GM10266 (cell line): ENCODE measurements at regions not wholly inside any gene's neighbourhood (a gene's known extent, or its start where the extent isn't known, plus 50 kb on each side); places are given as distances from the start of the nearest gene placed in this dataset.
"Not testable (repeated sequence)": the region's sequence is repeated elsewhere in the genome, so short reads cannot be mapped to it uniquely, and the experiment has no call there.

Experiments used
- DNase-seq: peaks from one replicate; pipeline ENCODE4 v3.0.0; 2012; ENCODE audit errors: extremely low spot score
- CTCF ChIP-seq: IDR thresholded peaks from 2 replicates; pipeline ENCODE4 v1.5.1; 2012; ENCODE audit warnings: mild to moderate bottlenecking, low read depth; ENCODE audit not compliant: control insufficient read depth, insufficient read depth; ENCODE audit errors: missing control alignments

DNA sequence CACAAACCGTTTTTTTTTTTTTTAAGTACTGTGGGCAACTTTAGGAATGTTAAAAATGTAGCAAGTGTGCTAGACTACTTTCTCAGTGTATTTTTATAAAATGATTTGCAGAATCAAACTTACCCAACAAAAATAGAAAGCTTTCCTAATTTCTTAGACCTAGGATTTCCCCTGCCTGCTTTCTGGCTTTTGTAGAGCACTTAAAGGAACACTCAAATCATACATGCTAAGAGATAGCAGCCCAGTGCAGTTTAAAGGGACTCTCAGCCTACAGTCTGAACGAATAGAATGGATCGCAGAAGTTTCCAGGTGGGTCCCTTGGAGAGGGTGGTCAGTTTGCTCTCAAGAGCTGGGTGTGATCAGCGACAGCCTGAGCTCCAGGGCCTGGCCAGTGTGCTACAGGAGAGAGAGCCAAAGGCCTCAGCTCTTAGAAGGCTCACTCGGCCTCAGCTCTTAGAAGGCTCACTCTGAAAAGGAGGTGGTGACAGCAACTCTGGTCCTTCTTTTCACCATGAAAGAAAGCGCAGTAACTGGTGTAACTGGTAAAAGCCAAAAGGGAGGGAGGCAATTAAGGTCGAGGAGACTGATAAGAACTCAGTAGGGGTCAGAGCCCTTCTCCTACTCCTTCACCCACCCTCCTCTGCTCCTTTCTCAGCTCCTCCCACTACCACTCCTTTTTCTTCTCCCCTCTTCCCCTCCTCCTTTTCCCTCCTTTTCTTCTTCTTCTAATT, 142.4 kb downstream of the ZFP64 start:
- no peak for DNase-seq
- no peak for TF ChIP-seq CTCF

DNA sequence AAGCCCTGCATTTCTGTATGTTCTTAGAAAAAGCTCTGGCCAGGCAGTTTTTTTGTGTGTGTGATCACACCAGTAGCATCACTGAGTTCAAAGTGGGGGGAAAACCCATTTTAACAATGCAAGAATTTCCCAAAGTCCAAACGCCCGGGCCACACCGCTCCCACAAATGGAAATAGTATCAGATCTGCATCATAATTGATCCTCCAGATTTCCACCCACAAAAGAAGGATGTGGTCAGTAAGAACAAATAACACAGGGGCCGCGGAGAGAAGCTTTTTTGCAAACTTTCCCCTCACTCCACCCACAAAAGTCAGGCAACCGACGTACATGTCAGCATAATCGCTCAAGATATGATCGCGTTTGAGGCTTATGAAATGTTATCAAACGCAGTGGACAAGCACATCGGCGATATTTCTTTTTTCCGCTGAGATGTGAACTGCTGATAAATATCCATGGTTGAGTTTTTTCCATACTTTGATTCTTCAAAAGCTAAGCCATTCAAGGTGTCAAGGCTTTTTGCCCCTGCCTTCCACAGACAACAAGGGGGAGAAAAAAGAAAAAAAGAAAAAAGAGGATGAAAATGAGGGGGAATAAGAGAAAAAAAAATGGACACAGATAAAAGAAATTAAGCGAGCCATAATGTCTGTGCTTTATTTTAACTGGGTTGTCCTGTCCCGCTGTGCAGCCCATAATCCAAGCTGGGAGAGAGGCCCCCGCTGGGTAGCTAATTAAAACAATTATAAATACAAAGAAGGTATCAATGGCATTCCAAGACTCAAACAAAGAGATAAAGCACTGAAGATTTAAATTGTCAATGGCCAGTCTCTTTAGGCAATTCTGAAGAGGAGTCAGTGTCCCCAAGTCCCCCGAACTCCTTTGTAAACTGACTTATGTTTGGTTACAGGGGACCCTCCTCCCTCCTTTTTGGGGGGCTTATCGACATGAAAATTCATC, 143.5 kb downstream of the ZFP64 start:
- DNase-seq, result no peak
- TF ChIP-seq CTCF, result no peak

DNA sequence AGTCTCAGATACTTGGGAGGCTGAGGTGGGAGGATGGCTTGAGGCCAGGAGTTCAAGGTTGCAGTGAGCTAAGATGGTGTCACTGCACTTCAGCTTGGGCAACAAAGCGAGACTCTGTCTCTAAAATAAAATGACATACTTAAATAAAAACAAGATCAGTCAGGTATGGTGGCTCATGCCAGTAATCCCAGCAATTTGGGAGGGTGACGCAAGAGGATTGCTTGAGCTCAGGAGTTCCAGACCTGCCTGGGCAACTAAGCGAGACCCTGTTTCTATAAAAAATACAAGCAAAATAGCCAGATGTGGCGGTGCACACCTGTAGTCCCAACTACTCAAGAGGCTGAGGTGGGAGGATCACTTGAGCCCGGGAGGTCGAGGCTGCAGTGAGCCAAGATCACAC, 149.6 kb downstream of the ZFP64 start:
- TF ChIP-seq CTCF, result no peak
- DNase-seq, result no peak

GRCh38 chr20:52039790-52040189, 151.8 kb downstream of the ZFP64 start:
- TF ChIP-seq CTCF, result no peak
- DNase-seq, result no peak

- not testable (repeated sequence) for DNase-seq
Measured at GRCh38 chr20:52038632-52039031, 152.9 kb downstream of the ZFP64 start.

- no peak for TF ChIP-seq CTCF
- no peak for DNase-seq
Measured at GRCh38 chr20:52037370-52037769, 154.2 kb downstream of the ZFP64 start.

DNA sequence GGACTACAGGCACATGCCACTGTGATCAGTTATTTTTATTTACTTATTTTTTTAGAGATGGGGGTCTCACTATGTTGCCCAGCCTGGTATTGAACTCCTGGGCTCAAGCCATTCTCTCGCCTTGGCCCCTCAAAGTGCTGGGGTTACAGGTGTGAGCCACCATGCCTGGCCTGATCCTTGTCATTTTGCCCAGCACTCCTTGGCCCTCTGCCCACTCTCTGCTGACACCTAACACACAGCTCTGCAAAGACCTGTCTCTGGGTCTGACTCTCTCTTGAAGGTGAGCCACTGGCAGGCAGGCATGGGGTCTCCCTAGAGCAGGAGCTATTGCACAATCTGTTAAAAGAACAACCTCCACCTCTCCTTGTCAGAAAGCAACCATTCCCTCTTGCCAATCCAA, 155.6 kb downstream of the ZFP64 start:
- no peak for TF ChIP-seq CTCF
- no peak for DNase-seq
